ENCODE measurements at regions not wholly inside any gene's neighbourhood (a gene's known extent, or its start where the extent isn't known, plus 50 kb on each side); places are given as distances from the start of the nearest gene placed in this dataset.

DNA sequence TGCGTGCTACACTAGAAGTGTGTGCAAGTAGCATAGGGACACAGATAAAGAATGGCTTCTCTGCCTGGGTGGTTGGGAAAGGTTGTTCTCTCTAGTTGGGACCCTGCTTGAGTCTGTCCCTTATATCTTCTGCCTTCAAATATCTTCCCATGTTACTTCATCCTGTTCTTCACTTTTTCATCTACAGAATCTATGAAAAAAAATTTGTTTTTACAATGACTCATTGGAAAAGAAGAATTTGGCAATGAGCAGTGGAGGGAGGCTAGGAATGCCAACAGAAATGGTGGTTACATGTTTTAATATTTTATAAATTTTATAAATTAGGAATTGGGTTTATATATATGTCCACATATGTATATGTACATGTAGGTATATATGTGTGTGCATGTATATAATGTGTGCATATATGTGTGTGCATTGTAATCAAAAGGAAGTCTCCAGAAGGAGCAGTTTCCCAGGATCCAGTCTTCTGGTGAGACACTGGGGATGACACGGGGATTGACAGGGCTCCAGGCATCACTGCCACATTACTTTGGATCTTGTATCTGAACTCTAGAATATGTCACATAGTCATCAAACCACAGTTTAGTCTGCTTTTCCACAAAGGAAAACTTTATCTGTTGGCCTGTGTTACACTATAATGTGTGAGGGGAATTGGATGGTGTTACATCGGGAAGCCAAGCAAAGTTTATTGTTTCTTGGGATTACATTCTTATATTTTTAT, 75.3 kb upstream of the RIPOR2 start:
- Histone ChIP-seq H3K4me3 (no peak overlapping the region), H3K4me1 (peaks cover 0 to 28% (median 24%) of the 10 kb centered on the region in 4 donors), H3K36me3 (no peaks in the 10 kb centered on the region), H3K27me3 (no peaks in the 10 kb centered on the region), H3K27ac (no peak overlapping the region), H3K9me3 (no peaks in the 10 kb centered on the region)
- no peak for DNase-seq (ENCODE audit: low spot score in 2 of 2)
- TF ChIP-seq, protein P1, sequence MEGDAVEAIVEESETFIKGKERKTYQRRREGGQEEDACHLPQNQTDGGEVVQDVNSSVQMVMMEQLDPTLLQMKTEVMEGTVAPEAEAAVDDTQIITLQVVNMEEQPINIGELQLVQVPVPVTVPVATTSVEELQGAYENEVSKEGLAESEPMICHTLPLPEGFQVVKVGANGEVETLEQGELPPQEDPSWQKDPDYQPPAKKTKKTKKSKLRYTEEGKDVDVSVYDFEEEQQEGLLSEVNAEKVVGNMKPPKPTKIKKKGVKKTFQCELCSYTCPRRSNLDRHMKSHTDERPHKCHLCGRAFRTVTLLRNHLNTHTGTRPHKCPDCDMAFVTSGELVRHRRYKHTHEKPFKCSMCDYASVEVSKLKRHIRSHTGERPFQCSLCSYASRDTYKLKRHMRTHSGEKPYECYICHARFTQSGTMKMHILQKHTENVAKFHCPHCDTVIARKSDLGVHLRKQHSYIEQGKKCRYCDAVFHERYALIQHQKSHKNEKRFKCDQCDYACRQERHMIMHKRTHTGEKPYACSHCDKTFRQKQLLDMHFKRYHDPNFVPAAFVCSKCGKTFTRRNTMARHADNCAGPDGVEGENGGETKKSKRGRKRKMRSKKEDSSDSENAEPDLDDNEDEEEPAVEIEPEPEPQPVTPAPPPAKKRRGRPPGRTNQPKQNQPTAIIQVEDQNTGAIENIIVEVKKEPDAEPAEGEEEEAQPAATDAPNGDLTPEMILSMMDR (IDR thresholded peaks at IDR 0.05) = no peak
- TF ChIP-seq EP300 (IDR thresholded peaks at IDR 0.05) (no peak), POLR2A (IDR thresholded peaks at IDR 0.05) (no peak)
- 84 to 88% methylated on average over 3 of the region's 3 CpGs for WGBS, 2 donors

DNA sequence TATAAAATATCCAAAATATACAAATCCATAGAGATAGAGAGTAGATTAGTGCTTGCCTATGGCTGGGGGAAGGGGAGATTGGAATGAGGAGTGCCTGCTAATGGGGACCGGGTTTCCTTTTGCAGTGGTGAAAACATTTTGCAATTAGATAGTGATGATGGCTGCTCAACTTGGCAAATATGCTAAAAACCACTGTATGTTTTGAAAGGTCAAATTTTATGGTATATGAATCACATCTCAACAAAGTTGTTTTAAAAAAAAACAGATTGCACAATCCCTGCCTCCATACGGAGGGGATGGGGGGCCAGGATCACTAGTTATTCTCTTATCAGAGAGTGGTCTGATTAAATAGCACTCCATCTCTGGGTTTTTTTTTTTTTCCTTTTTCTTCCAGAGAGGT, 76.9 kb upstream of the RIPOR2 start:
- Histone ChIP-seq H3K27ac (no peak overlapping the region), H3K36me3 (no peaks in the 10 kb centered on the region), H3K9me3 (no peaks in the 10 kb centered on the region), H3K4me1 (peaks cover 0 to 22% (median 11%) of the 10 kb centered on the region in 4 donors), H3K27me3 (no peaks in the 10 kb centered on the region), H3K4me3 (no peak overlapping the region)
- DNase-seq (ENCODE audit: low spot score in 2 of 2) = no peak
- TF ChIP-seq EP300 (IDR thresholded peaks at IDR 0.05) = no peak
- TF ChIP-seq, protein P1 (IDR thresholded peaks at IDR 0.05) = no peak
- no peak for TF ChIP-seq POLR2A (IDR thresholded peaks at IDR 0.05)
- 33 to 36% methylated on average over 2 of the region's 2 CpGs for WGBS, 2 donors

DNA sequence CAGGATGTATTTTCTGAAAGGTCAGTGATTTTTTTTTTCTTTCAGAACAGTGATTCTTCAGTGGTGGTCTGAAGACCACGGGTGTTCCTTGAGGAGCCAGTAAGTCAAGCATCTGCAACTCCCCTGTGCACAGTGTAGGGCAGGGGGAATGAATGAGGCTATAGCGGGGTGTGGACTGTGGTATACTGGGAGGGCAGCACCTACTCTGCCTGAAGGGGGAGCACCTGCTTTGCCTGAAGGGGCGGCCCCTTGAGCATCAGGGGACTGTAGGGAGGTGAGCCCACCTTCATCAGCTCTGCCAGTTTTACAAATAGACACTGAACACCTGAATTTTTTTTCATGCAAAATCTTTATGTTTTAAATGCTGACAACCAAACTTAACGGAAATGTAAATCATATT, 77.5 kb upstream of the RIPOR2 start:
- 68 to 73% methylated on average over 4 of the region's 4 CpGs for WGBS, 2 donors
- Histone ChIP-seq H3K27ac (no peak overlapping the region), H3K4me3 (no peak overlapping the region), H3K36me3 (no peaks in the 10 kb centered on the region), H3K9me3 (no peaks in the 10 kb centered on the region), H3K4me1 (peaks cover 0 to 21% (median 9%) of the 10 kb centered on the region in 4 donors), H3K27me3 (no peaks in the 10 kb centered on the region)
- no peak for DNase-seq (ENCODE audit: low spot score in 2 of 2)
- TF ChIP-seq, protein P1 (IDR thresholded peaks at IDR 0.05) = no peak
- no peak for TF ChIP-seq POLR2A (IDR thresholded peaks at IDR 0.05)
- TF ChIP-seq EP300 (IDR thresholded peaks at IDR 0.05) = no peak

DNA sequence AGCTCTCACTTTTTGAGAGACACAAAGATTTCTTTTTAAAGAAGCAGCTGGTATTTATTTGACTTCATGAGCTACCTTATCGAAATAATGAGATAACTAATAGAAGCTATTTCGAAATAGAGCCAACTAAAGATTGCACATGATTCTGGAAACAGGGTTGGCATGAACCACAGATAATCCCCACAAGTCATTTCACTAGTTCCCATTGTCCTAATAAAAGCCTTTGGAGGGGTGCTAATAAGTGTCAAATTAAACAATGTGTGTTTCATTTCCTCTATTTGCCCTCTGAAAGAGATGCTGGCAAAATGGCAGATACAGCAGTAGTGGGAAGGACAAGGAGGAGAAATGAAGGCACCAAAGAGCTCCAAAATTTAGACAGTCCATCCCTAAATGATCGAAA, 78.6 kb upstream of the RIPOR2 start:
- Histone ChIP-seq H3K36me3 (no peaks in the 10 kb centered on the region), H3K4me3 (no peak overlapping the region), H3K9me3 (no peaks in the 10 kb centered on the region), H3K27me3 (no peaks in the 10 kb centered on the region), H3K4me1 (peaks cover 0 to 21% (median 9%) of the 10 kb centered on the region in 4 donors), H3K27ac (peak overlapping the region in 2 of 4 donors; percentile 23 to 59)
- WGBS, 2 donors = 90 to 92% methylated on average over 3 of the region's 3 CpGs
- no peak for DNase-seq (ENCODE audit: low spot score in 2 of 2)
- TF ChIP-seq EP300 (IDR thresholded peaks at IDR 0.05) = no peak
- TF ChIP-seq, protein P1 (IDR thresholded peaks at IDR 0.05) = no peak
- TF ChIP-seq POLR2A (IDR thresholded peaks at IDR 0.05) = no peak

DNA sequence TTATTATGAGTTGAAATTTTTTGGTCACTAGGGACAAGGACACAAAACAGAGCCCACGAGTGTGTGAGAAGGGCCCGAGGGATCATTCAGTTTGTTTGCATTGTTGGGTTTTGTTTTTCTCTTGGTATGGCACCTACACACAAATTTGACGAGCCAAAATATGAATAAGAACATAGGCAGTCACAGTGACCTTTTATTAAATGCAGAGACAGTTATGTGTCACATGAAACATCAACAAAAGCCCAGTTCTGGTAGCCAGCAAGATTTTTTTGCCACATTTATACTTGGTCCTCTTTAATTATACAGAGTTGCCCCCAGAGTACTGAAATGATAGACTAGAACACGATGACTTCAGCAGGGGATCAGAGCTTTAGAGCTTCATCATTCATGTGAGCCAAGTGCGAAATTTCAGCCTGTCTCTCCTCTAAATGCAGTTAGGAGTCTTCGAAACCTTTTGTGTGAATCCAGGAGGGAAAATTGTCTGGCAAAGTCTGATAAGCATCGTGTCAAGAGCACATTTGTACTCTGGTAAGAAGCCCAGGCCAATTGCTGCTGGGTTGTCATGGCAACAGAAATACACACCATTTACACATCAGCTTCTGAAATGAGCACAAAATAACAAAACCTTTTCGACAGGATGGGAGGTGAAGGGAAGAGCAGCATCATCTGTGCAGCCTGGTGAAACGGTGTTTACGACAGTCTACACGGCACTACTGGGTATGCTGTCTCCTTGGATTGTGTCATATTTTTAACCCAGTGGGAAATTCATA, 79.2 kb upstream of the RIPOR2 start:
- no peaks in the 10 kb centered on the region for H3K27me3 ChIP-seq
- TF ChIP-seq POLR2A (IDR thresholded peaks at IDR 0.05) (no peak), EP300 (IDR thresholded peaks at IDR 0.05) (peak in 1 of 2 donors; percentile 55)
- 33 to 47% methylated on average over 11 of the region's 11 CpGs for WGBS, 2 donors
- H3K27ac ChIP-seq = peak overlapping the region in 2 of 4 donors; percentile 23 to 59
- no peaks in the 10 kb centered on the region for H3K9me3 ChIP-seq
- peak in 1 of 2 donors; percentile 52 for DNase-seq (ENCODE audit: low spot score in 2 of 2)
- H3K4me1 ChIP-seq = peaks cover 0 to 21% (median 9%) of the 10 kb centered on the region in 4 donors
- H3K36me3 ChIP-seq = no peaks in the 10 kb centered on the region
- H3K4me3 ChIP-seq = no peak overlapping the region
